ENCODE measurements at regions not wholly inside any gene's neighbourhood (a gene's known extent, or its start where the extent isn't known, plus 50 kb on each side); places are given as distances from the start of the nearest gene placed in this dataset.
A peak's percentile ranks its signal among the peaks of the same experiment; 100 is the strongest.

DNA sequence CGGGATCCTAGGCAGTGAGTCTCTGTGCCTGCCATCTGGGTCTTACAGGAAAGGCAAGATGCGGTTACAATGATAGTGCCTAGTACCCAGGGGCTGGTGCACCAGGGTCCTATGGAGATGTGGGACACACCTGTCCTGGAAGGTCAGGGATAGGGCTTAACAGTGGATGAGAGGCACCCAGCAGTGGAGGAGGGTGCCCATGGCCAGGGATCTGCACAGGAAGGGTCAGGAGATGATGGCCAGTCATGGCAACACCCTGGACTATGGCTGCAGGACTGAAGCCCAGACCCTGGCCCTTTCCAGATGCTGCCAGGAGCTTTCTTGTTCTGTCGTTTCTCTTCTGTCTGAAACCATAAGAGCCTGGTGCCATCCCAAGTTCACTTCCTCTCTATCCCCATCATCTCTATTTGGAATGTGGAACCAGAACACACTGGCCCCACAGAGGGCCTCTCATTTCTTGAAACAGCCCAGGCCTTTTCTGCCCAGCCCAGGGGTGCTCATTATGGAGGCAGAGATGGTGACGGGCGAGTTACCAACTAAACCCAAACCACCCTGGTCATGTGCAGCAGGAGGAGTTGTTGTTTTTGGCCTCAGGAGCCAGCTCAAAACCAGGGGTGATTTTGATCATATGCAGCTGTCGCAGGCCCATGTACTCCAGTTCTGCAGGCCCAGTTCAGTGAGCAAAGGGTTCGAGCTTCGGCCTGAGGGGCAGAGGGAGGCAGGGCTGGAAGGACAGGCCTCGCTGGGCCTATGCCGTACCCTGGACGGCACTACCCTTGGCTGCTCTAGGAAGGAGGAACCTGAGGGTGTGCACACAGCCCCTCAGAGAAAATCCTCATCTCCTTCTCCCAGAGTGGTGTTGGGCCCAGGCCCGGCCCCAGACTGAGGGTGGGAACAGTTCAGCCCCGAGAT is 52.6 kb upstream of the GDF10 start:
- Histone ChIP-seq H3K36me3 (no peaks in the 10 kb centered on the region), H3K4me1 (peaks cover 8 to 15% of the 10 kb centered on the region in 2 donors), H3K9me3 (no peaks in the 10 kb centered on the region), H3K4me3 (no peak overlapping the region), H3K27ac (no peak overlapping the region), H3K27me3 (no peaks in the 10 kb centered on the region)
- peak in 1 of 2 donors; percentile 56 for DNase-seq (ENCODE audit: low spot score in 2 of 2)
- TF ChIP-seq, protein P1, sequence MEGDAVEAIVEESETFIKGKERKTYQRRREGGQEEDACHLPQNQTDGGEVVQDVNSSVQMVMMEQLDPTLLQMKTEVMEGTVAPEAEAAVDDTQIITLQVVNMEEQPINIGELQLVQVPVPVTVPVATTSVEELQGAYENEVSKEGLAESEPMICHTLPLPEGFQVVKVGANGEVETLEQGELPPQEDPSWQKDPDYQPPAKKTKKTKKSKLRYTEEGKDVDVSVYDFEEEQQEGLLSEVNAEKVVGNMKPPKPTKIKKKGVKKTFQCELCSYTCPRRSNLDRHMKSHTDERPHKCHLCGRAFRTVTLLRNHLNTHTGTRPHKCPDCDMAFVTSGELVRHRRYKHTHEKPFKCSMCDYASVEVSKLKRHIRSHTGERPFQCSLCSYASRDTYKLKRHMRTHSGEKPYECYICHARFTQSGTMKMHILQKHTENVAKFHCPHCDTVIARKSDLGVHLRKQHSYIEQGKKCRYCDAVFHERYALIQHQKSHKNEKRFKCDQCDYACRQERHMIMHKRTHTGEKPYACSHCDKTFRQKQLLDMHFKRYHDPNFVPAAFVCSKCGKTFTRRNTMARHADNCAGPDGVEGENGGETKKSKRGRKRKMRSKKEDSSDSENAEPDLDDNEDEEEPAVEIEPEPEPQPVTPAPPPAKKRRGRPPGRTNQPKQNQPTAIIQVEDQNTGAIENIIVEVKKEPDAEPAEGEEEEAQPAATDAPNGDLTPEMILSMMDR (IDR thresholded peaks at IDR 0.05): no peak
- intact Hi-C loops (cut with DNase I): no loop called here

DNA sequence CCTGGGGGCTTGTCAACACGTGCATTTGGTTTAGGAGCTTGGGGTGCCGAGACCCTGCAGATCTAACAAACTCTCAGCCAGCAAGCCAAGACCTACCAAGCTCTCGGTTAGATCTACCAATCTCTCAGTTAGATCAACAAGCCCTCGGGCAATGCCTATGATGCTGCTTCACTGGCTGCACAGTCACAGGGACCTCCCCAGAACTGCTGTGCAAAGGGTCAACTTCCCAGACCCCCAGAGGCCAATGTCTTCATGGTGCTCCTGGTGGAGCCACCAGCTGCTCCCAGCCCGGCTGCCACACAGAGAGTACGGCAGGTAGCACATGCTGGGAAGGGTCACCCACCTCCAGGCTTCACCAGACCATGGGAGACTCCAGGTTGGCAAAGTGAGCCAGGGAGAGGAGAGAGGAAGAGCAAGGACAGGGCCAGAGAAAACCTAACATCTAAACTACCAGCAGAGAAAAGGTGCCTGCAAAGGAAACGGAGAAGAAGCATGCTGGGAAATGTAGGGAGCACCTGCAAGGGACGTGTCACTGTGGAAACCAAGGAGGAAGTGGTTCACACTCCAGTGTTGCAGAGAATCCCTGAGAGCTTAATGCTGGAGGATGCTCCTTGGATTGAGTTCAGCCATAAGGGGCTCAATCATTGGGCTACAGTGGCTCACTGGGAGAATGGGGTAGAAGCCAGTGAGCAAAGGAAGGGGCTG is 51.5 kb upstream of the GDF10 start:
- Histone ChIP-seq H3K27me3 (no peaks in the 10 kb centered on the region), H3K4me1 (peaks cover 8 to 22% of the 10 kb centered on the region in 2 donors), H3K27ac (no peak overlapping the region), H3K4me3 (no peak overlapping the region), H3K9me3 (no peaks in the 10 kb centered on the region), H3K36me3 (no peaks in the 10 kb centered on the region)
- no peak for DNase-seq (ENCODE audit: low spot score in 2 of 2)
- intact Hi-C loops (cut with DNase I): no loop called here
- TF ChIP-seq, protein P1 (IDR thresholded peaks at IDR 0.05): no peak

DNA sequence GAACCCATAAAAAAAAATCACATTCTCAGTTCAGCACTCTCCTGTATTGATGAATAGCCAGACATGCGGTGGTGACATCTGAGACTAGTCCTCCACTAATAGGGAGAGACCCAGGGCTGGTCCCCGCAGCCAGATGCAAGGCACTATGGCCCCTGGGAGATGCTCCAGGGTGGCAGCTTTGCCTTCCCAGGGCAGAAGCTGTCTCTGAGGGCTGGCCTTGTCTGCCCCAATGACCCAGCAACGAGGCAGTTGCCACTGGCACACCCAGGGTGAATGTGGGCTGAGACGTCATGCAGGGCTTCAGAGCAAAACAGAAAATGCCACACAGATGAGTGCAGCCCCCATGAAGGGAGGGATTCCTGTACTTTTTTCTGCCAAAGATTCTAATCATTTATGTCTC is 50.1 kb upstream of the GDF10 start:
- TF ChIP-seq, protein P1 (IDR thresholded peaks at IDR 0.05): no peak
- intact Hi-C loops (cut with DNase I): no loop called here
- DNase-seq (ENCODE audit: low spot score in 2 of 2): peak in 1 of 2 donors; percentile 49

More for the DNA sequence above, 50.1 kb upstream of the GDF10 start:
- H3K4me3 ChIP-seq: no peak overlapping the region
- H3K4me1 ChIP-seq: peaks cover 10 to 30% of the 10 kb centered on the region in 2 donors
- no peak overlapping the region for H3K27ac ChIP-seq
- H3K9me3 ChIP-seq: no peaks in the 10 kb centered on the region
- H3K27me3 ChIP-seq: no peaks in the 10 kb centered on the region
- no peaks in the 10 kb centered on the region for H3K36me3 ChIP-seq
